ENCODE measurements at regions not wholly inside any gene's neighbourhood (a gene's known extent, or its start where the extent isn't known, plus 50 kb on each side); places are given as distances from the start of the nearest gene placed in this dataset.
"Not testable (repeated sequence)": the region's sequence is repeated elsewhere in the genome, so short reads cannot be mapped to it uniquely, and the experiment has no call there.

GRCh38 chr12:59396519-59396918, 199.3 kb upstream of the SLC16A7 start:
- H3K4me1 ChIP-seq (ENCODE audit: control insufficient read depth, insufficient read depth, low read length), result no peaks in the 10 kb centered on the region
- no peak overlapping the region for H3K4me3 ChIP-seq (ENCODE audit: low read depth, low read length)
- DNase-seq (ENCODE audit: low read depth in 4 of 6, low spot score in 6 of 6), result no peak
- no peaks in the 10 kb centered on the region for H3K36me3 ChIP-seq (ENCODE audit: control insufficient read depth, insufficient read depth, low read length)
- no peaks in the 10 kb centered on the region for H3K9me3 ChIP-seq (ENCODE audit: control insufficient read depth, insufficient read depth, low read length)
- no peaks in the 10 kb centered on the region for H3K27me3 ChIP-seq (ENCODE audit: control insufficient read depth, insufficient read depth, low read length)
- H3K27ac ChIP-seq (ENCODE audit: low read depth, low read length), result no peak overlapping the region

- H3K27me3 ChIP-seq (ENCODE audit: control insufficient read depth, insufficient read depth, low read length); H3K27ac ChIP-seq (ENCODE audit: low read depth, low read length); DNase-seq (ENCODE audit: low read depth in 4 of 6, low spot score in 6 of 6); H3K4me3 ChIP-seq (ENCODE audit: low read depth, low read length); H3K4me1 ChIP-seq (ENCODE audit: control insufficient read depth, insufficient read depth, low read length); H3K36me3 ChIP-seq (ENCODE audit: control insufficient read depth, insufficient read depth, low read length); H3K9me3 ChIP-seq (ENCODE audit: control insufficient read depth, insufficient read depth, low read length): not testable (repeated sequence)
These were observed 200.5 kb upstream of the SLC16A7 start for GRCh38 chr12:59395310-59395709.

- no peak overlapping the region for H3K27ac ChIP-seq (ENCODE audit: low read depth, low read length)
- H3K9me3 ChIP-seq (ENCODE audit: control insufficient read depth, insufficient read depth, low read length), result no peaks in the 10 kb centered on the region
- no peak for DNase-seq (ENCODE audit: low read depth in 4 of 6, low spot score in 6 of 6)
- H3K27me3 ChIP-seq (ENCODE audit: control insufficient read depth, insufficient read depth, low read length), result no peaks in the 10 kb centered on the region
- no peaks in the 10 kb centered on the region for H3K36me3 ChIP-seq (ENCODE audit: control insufficient read depth, insufficient read depth, low read length)
- 89% methylated on average over 3 of the region's 4 CpGs for WGBS (ENCODE audit: insufficient coverage)
- H3K4me1 ChIP-seq (ENCODE audit: control insufficient read depth, insufficient read depth, low read length), result no peaks in the 10 kb centered on the region
- no peak overlapping the region for H3K4me3 ChIP-seq (ENCODE audit: low read depth, low read length)
These were observed 202.3 kb upstream of the SLC16A7 start for GRCh38 chr12:59393506-59393905.

GRCh38 chr12:59389968-59390576, 205.8 kb upstream of the SLC16A7 start:
- DNase-seq (ENCODE audit: low read depth in 4 of 6, low spot score in 6 of 6), result no peak
- Histone ChIP-seq H3K27me3 (ENCODE audit: control insufficient read depth, insufficient read depth, low read length) (no peaks in the 10 kb centered on the region), H3K4me1 (ENCODE audit: control insufficient read depth, insufficient read depth, low read length) (no peaks in the 10 kb centered on the region), H3K36me3 (ENCODE audit: control insufficient read depth, insufficient read depth, low read length) (no peaks in the 10 kb centered on the region), H3K27ac (ENCODE audit: low read depth, low read length) (no peak overlapping the region), H3K4me3 (ENCODE audit: low read depth, low read length) (no peak overlapping the region), H3K9me3 (ENCODE audit: control insufficient read depth, insufficient read depth, low read length) (no peaks in the 10 kb centered on the region)
- WGBS (ENCODE audit: insufficient coverage), result 96% methylated on average over 12 of the region's 13 CpGs

GRCh38 chr12:59388694-59389093, 207.1 kb upstream of the SLC16A7 start:
- no CpG with 5 or more reads among the region's 1 CpG for WGBS (ENCODE audit: insufficient coverage)

GRCh38 chr12:59388176-59388575, 207.7 kb upstream of the SLC16A7 start:
- no peaks in the 10 kb centered on the region for H3K4me1 ChIP-seq (ENCODE audit: control insufficient read depth, insufficient read depth, low read length)
- no peaks in the 10 kb centered on the region for H3K27me3 ChIP-seq (ENCODE audit: control insufficient read depth, insufficient read depth, low read length)
- H3K9me3 ChIP-seq (ENCODE audit: control insufficient read depth, insufficient read depth, low read length), result no peaks in the 10 kb centered on the region
- no peak overlapping the region for H3K4me3 ChIP-seq (ENCODE audit: low read depth, low read length)
- H3K36me3 ChIP-seq (ENCODE audit: control insufficient read depth, insufficient read depth, low read length), result no peaks in the 10 kb centered on the region
- H3K27ac ChIP-seq (ENCODE audit: low read depth, low read length), result no peak overlapping the region
- WGBS (ENCODE audit: insufficient coverage), result no CpG with 5 or more reads among the region's 1 CpG
- DNase-seq (ENCODE audit: low read depth in 4 of 6, low spot score in 6 of 6), result no peak

More at GRCh38 chr12:59388694-59389093, 207.1 kb upstream of the SLC16A7 start:
- no peak for DNase-seq (ENCODE audit: low read depth in 4 of 6, low spot score in 6 of 6)
- no peaks in the 10 kb centered on the region for H3K36me3 ChIP-seq (ENCODE audit: control insufficient read depth, insufficient read depth, low read length)
- no peaks in the 10 kb centered on the region for H3K27me3 ChIP-seq (ENCODE audit: control insufficient read depth, insufficient read depth, low read length)
- no peaks in the 10 kb centered on the region for H3K4me1 ChIP-seq (ENCODE audit: control insufficient read depth, insufficient read depth, low read length)
- H3K27ac ChIP-seq (ENCODE audit: low read depth, low read length), result no peak overlapping the region
- H3K4me3 ChIP-seq (ENCODE audit: low read depth, low read length), result no peak overlapping the region
- H3K9me3 ChIP-seq (ENCODE audit: control insufficient read depth, insufficient read depth, low read length), result no peaks in the 10 kb centered on the region

- Histone ChIP-seq H3K4me3 (ENCODE audit: low read depth, low read length) (no peak overlapping the region), H3K4me1 (ENCODE audit: control insufficient read depth, insufficient read depth, low read length) (no peaks in the 10 kb centered on the region), H3K27me3 (ENCODE audit: control insufficient read depth, insufficient read depth, low read length) (no peaks in the 10 kb centered on the region), H3K27ac (ENCODE audit: low read depth, low read length) (no peak overlapping the region), H3K36me3 (ENCODE audit: control insufficient read depth, insufficient read depth, low read length) (no peaks in the 10 kb centered on the region), H3K9me3 (ENCODE audit: control insufficient read depth, insufficient read depth, low read length) (no peaks in the 10 kb centered on the region)
- no CpG with 5 or more reads among the region's 1 CpG for WGBS (ENCODE audit: insufficient coverage)
- DNase-seq (ENCODE audit: low read depth in 4 of 6, low spot score in 6 of 6), result peak in 2 of 6 donors; percentile 12 to 69
These were observed 209.6 kb upstream of the SLC16A7 start for GRCh38 chr12:59386236-59386635.

GRCh38 chr12:59383079-59383822, 212.6 kb upstream of the SLC16A7 start:
- peak in 2 of 6 donors; percentile 48 to 86 for DNase-seq (ENCODE audit: low read depth in 4 of 6, low spot score in 6 of 6)
- no CpG with 5 or more reads among the region's 1 CpG for WGBS (ENCODE audit: insufficient coverage)
- H3K27ac ChIP-seq (ENCODE audit: low read depth, low read length), result no peak overlapping the region

GRCh38 chr12:59382282-59383078, 213.3 kb upstream of the SLC16A7 start:
- WGBS (ENCODE audit: insufficient coverage), result 50% methylated on average over 2 of the region's 3 CpGs
- no peaks in the 10 kb centered on the region for H3K4me1 ChIP-seq (ENCODE audit: control insufficient read depth, insufficient read depth, low read length)
- H3K36me3 ChIP-seq (ENCODE audit: control insufficient read depth, insufficient read depth, low read length), result no peaks in the 10 kb centered on the region
- H3K4me3 ChIP-seq (ENCODE audit: low read depth, low read length), result no peak overlapping the region
- no peak overlapping the region for H3K27ac ChIP-seq (ENCODE audit: low read depth, low read length)
- no peaks in the 10 kb centered on the region for H3K27me3 ChIP-seq (ENCODE audit: control insufficient read depth, insufficient read depth, low read length)
- no peaks in the 10 kb centered on the region for H3K9me3 ChIP-seq (ENCODE audit: control insufficient read depth, insufficient read depth, low read length)
- no peak for DNase-seq (ENCODE audit: low read depth in 4 of 6, low spot score in 6 of 6)

More at GRCh38 chr12:59383079-59383822, 212.6 kb upstream of the SLC16A7 start:
- Histone ChIP-seq H3K27me3 (ENCODE audit: control insufficient read depth, insufficient read depth, low read length) (no peaks in the 10 kb centered on the region), H3K36me3 (ENCODE audit: control insufficient read depth, insufficient read depth, low read length) (no peaks in the 10 kb centered on the region), H3K9me3 (ENCODE audit: control insufficient read depth, insufficient read depth, low read length) (no peaks in the 10 kb centered on the region), H3K4me3 (ENCODE audit: low read depth, low read length) (no peak overlapping the region), H3K4me1 (ENCODE audit: control insufficient read depth, insufficient read depth, low read length) (no peaks in the 10 kb centered on the region)

All from spinal cord (tissue), 9 donors.